ENCODE measurements at regions not wholly inside any gene's neighbourhood (a gene's known extent, or its start where the extent isn't known, plus 50 kb on each side); places are given as distances from the start of the nearest gene placed in this dataset.
"Not testable (repeated sequence)": the region's sequence is repeated elsewhere in the genome, so short reads cannot be mapped to it uniquely, and the experiment has no call there.

- no peak for TF ChIP-seq CTCF (conservative IDR thresholded peaks at IDR 0.05; ENCODE audit: low read depth, low read length)
- no peak overlapping the region for H3K4me3 ChIP-seq (ENCODE audit: low read length)
- no peak for DNase-seq (ENCODE audit: low read depth)
Measured at GRCh38 chr5:115751176-115751575, 65.3 kb downstream of the CDO1 start.

GRCh38 chr5:115749016-115749415, 67.4 kb downstream of the CDO1 start:
- TF ChIP-seq CTCF (conservative IDR thresholded peaks at IDR 0.05; ENCODE audit: low read depth, low read length) = no peak
- no peak for DNase-seq (ENCODE audit: low read depth)
- H3K4me3 ChIP-seq (ENCODE audit: low read length) = no peak overlapping the region

GRCh38 chr5:115739245-115739644, 77.2 kb downstream of the CDO1 start:
- H3K4me3 ChIP-seq (ENCODE audit: low read length); DNase-seq (ENCODE audit: low read depth): not testable (repeated sequence)

GRCh38 chr5:115738830-115739229, 77.6 kb downstream of the CDO1 start:
- DNase-seq (ENCODE audit: low read depth) = no peak
- no peak for TF ChIP-seq CTCF (conservative IDR thresholded peaks at IDR 0.05; ENCODE audit: low read depth, low read length)
- no peak overlapping the region for H3K4me3 ChIP-seq (ENCODE audit: low read length)

GRCh38 chr5:115737452-115737851, 79.0 kb downstream of the CDO1 start:
- DNase-seq (ENCODE audit: low read depth) = no peak
- no peak for TF ChIP-seq CTCF (conservative IDR thresholded peaks at IDR 0.05; ENCODE audit: low read depth, low read length)
- no peak overlapping the region for H3K4me3 ChIP-seq (ENCODE audit: low read length)

GRCh38 chr5:115736690-115737005, 79.8 kb downstream of the CDO1 start:
- no peak for TF ChIP-seq CTCF (conservative IDR thresholded peaks at IDR 0.05; ENCODE audit: low read depth, low read length)
- no peak for DNase-seq (ENCODE audit: low read depth)
- no peak overlapping the region for H3K4me3 ChIP-seq (ENCODE audit: low read length)

GRCh38 chr5:115736004-115736689, 80.3 kb downstream of the CDO1 start:
- TF ChIP-seq CTCF (conservative IDR thresholded peaks at IDR 0.05; ENCODE audit: low read depth, low read length) = no peak
- DNase-seq (ENCODE audit: low read depth) = no peak
- H3K4me3 ChIP-seq (ENCODE audit: low read length) = no peak overlapping the region
